Large intestine (tissue), 3 donors: ENCODE measurements at regions not wholly inside any gene's neighbourhood (a gene's known extent, or its start where the extent isn't known, plus 50 kb on each side); places are given as distances from the start of the nearest gene placed in this dataset.
"Not testable (repeated sequence)": the region's sequence is repeated elsewhere in the genome, so short reads cannot be mapped to it uniquely, and the experiment has no call there.

Experiments used
- DNase-seq, 2 donors: peaks; one replicate each; pipeline versions ENCODE4 v3.0.0 to v3.0.0-alpha.2; 2013
- H3K27ac ChIP-seq: one replicate; pipeline ENCODE4 v1.5.1; 2013; ENCODE audit warnings: low read length
- H3K27me3 ChIP-seq: 2 replicates; pipeline ENCODE4 v1.6.1; 2013; ENCODE audit warnings: low read length; ENCODE audit not compliant: control insufficient read depth, insufficient read depth
- H3K36me3 ChIP-seq: 2 replicates; pipeline ENCODE4 v1.6.1; 2013; ENCODE audit warnings: low read length; ENCODE audit not compliant: control insufficient read depth, insufficient read depth
- H3K4me1 ChIP-seq: one replicate; pipeline ENCODE4 v1.6.1; 2013; ENCODE audit warnings: low read length; ENCODE audit not compliant: control insufficient read depth, insufficient read depth
- H3K4me3 ChIP-seq: one replicate; pipeline ENCODE4 v1.5.1; 2013; ENCODE audit warnings: low read length
- H3K9me3 ChIP-seq: one replicate; pipeline ENCODE4 v1.6.1; 2013; ENCODE audit warnings: mild to moderate bottlenecking, low read depth, low read length, moderate library complexity; ENCODE audit not compliant: control insufficient read depth
- WGBS: methylation state at CpG from one replicate; pipeline ENCODE4 v1.1.5; 2013; ENCODE audit warnings: low lambda C conversion rate; ENCODE audit not compliant: insufficient coverage; 5-methylcytosine and 5-hydroxymethylcytosine counted together

- no peaks in the 10 kb centered on the region for H3K27me3 ChIP-seq
- no peak overlapping the region for H3K27ac ChIP-seq
- no peaks in the 10 kb centered on the region for H3K4me1 ChIP-seq
- no peaks in the 10 kb centered on the region for H3K9me3 ChIP-seq
- DNase-seq = no peak
- no peaks in the 10 kb centered on the region for H3K36me3 ChIP-seq
- WGBS = no CpG with 5 or more reads among the region's 16 CpGs
- H3K4me3 ChIP-seq = no peak overlapping the region
Measured at GRCh38 chr5:179407191-179408175, 62.2 kb upstream of the ADAMTS2 start.

GRCh38 chr5:179406031-179406961, 61.0 kb upstream of the ADAMTS2 start:
- Histone ChIP-seq H3K4me3 (no peak overlapping the region), H3K4me1 (no peaks in the 10 kb centered on the region), H3K27ac (no peak overlapping the region), H3K9me3 (no peaks in the 10 kb centered on the region), H3K36me3 (no peaks in the 10 kb centered on the region), H3K27me3 (no peaks in the 10 kb centered on the region)
- DNase-seq = no peak
- no CpG with 5 or more reads among the region's 18 CpGs for WGBS

- Histone ChIP-seq H3K9me3 (no peaks in the 10 kb centered on the region), H3K36me3 (no peaks in the 10 kb centered on the region), H3K27me3 (no peaks in the 10 kb centered on the region), H3K4me3 (no peak overlapping the region), H3K4me1 (no peaks in the 10 kb centered on the region), H3K27ac (no peak overlapping the region)
- no CpG with 5 or more reads among the region's 16 CpGs for WGBS
- DNase-seq = no peak
Measured at GRCh38 chr5:179405426-179406030, 60.3 kb upstream of the ADAMTS2 start.

- Histone ChIP-seq H3K4me3 (no peak overlapping the region), H3K27me3 (no peaks in the 10 kb centered on the region), H3K27ac (no peak overlapping the region), H3K36me3 (no peaks in the 10 kb centered on the region), H3K4me1 (no peaks in the 10 kb centered on the region), H3K9me3 (no peaks in the 10 kb centered on the region)
- no CpG with 5 or more reads among the region's 2 CpGs for WGBS
- no peak for DNase-seq
Measured at GRCh38 chr5:179405054-179405416, 59.8 kb upstream of the ADAMTS2 start.

GRCh38 chr5:179404321-179405053, 59.2 kb upstream of the ADAMTS2 start:
- no peaks in the 10 kb centered on the region for H3K9me3 ChIP-seq
- H3K4me1 ChIP-seq = no peaks in the 10 kb centered on the region
- DNase-seq = no peak
- H3K27ac ChIP-seq = no peak overlapping the region
- H3K36me3 ChIP-seq = no peaks in the 10 kb centered on the region
- no peaks in the 10 kb centered on the region for H3K27me3 ChIP-seq
- no CpG with 5 or more reads among the region's 6 CpGs for WGBS
- no peak overlapping the region for H3K4me3 ChIP-seq

- no peaks in the 10 kb centered on the region for H3K27me3 ChIP-seq
- H3K9me3 ChIP-seq = no peaks in the 10 kb centered on the region
- H3K36me3 ChIP-seq = no peaks in the 10 kb centered on the region
- DNase-seq = no peak
- H3K4me1 ChIP-seq = no peaks in the 10 kb centered on the region
- no peak overlapping the region for H3K4me3 ChIP-seq
- no CpG with 5 or more reads among the region's 6 CpGs for WGBS
- no peak overlapping the region for H3K27ac ChIP-seq
Measured at GRCh38 chr5:179403426-179404147, 58.3 kb upstream of the ADAMTS2 start.

GRCh38 chr5:179400435-179400834, 55.2 kb upstream of the ADAMTS2 start:
- H3K4me1 ChIP-seq, H3K4me3 ChIP-seq, H3K27ac ChIP-seq, H3K36me3 ChIP-seq, H3K27me3 ChIP-seq, H3K9me3 ChIP-seq, DNase-seq: not testable (repeated sequence)
- WGBS = no CpG with 5 or more reads among the region's 2 CpGs

GRCh38 chr5:179400020-179400419, 54.8 kb upstream of the ADAMTS2 start:
- Histone ChIP-seq H3K4me1 (no peaks in the 10 kb centered on the region), H3K36me3 (no peaks in the 10 kb centered on the region), H3K9me3 (no peaks in the 10 kb centered on the region), H3K4me3 (no peak overlapping the region), H3K27me3 (no peaks in the 10 kb centered on the region), H3K27ac (no peak overlapping the region)
- DNase-seq = no peak
- no CpG with 5 or more reads among the region's 3 CpGs for WGBS

GRCh38 chr5:179399327-179399726, 54.1 kb upstream of the ADAMTS2 start:
- not testable (repeated sequence) for H3K4me3 ChIP-seq, H3K27ac ChIP-seq, H3K4me1 ChIP-seq, H3K36me3 ChIP-seq, H3K9me3 ChIP-seq, DNase-seq, H3K27me3 ChIP-seq
- whole genome bisulfite sequencing = no CpG with 5 or more reads among the region's 2 CpGs
